ENCODE measurements at regions not wholly inside any gene's neighbourhood (a gene's known extent, or its start where the extent isn't known, plus 50 kb on each side); places are given as distances from the start of the nearest gene placed in this dataset.

- Mint-ChIP-seq H3K4me3 (no peak overlapping the region), H3K9me3 (no peaks in the 10 kb centered on the region), H3K27ac (no peak overlapping the region), H3K4me1 (peaks cover 10% of the 10 kb centered on the region), H3K36me3 (no peaks in the 10 kb centered on the region)
- ATAC-seq = no peak
- DNase-seq (ENCODE audit: low spot score in 2 of 2) = no peak
Measured at GRCh38 chr17:77593081-77593480, 365.4 kb upstream of the TNRC6C start.

- no peak for DNase-seq (ENCODE audit: low spot score in 2 of 2)
- peak; percentile 89 for ATAC-seq
- Mint-ChIP-seq H3K36me3 (no peaks in the 10 kb centered on the region), H3K4me1 (peaks cover 10% of the 10 kb centered on the region), H3K27ac (no peak overlapping the region), H3K9me3 (no peaks in the 10 kb centered on the region), H3K4me3 (no peak overlapping the region)
Measured at GRCh38 chr17:77594416-77595209, 363.9 kb upstream of the TNRC6C start.

- no peaks in the 10 kb centered on the region for H3K36me3 Mint-ChIP-seq
- peaks cover 10% of the 10 kb centered on the region for H3K4me1 Mint-ChIP-seq
- no peaks in the 10 kb centered on the region for H3K9me3 Mint-ChIP-seq
- ATAC-seq = no peak
- H3K4me3 Mint-ChIP-seq = no peak overlapping the region
- no peak overlapping the region for H3K27ac Mint-ChIP-seq
- no peak for DNase-seq (ENCODE audit: low spot score in 2 of 2)
Measured at GRCh38 chr17:77596491-77597417, 361.7 kb upstream of the TNRC6C start.

- Mint-ChIP-seq H3K36me3 (no peaks in the 10 kb centered on the region), H3K27ac (no peak overlapping the region), H3K4me1 (peaks cover 10% of the 10 kb centered on the region), H3K9me3 (no peaks in the 10 kb centered on the region), H3K4me3 (no peak overlapping the region)
- no peak for DNase-seq (ENCODE audit: low spot score in 2 of 2)
- no peak for ATAC-seq
Measured at GRCh38 chr17:77597418-77598240, 360.9 kb upstream of the TNRC6C start.

GRCh38 chr17:77598241-77598620 lies 360.3 kb upstream of the TNRC6C start:
- Mint-ChIP-seq H3K36me3 (no peaks in the 10 kb centered on the region), H3K9me3 (no peaks in the 10 kb centered on the region), H3K4me1 (peaks cover 10% of the 10 kb centered on the region), H3K27ac (no peak overlapping the region), H3K4me3 (no peak overlapping the region)
- no peak for DNase-seq (ENCODE audit: low spot score in 2 of 2)
- no peak for ATAC-seq

GRCh38 chr17:77599699-77600098 lies 358.8 kb upstream of the TNRC6C start:
- DNase-seq (ENCODE audit: low spot score in 2 of 2) = no peak
- H3K36me3 Mint-ChIP-seq = no peaks in the 10 kb centered on the region
- H3K9me3 Mint-ChIP-seq = no peaks in the 10 kb centered on the region
- H3K4me1 Mint-ChIP-seq = peaks cover 6% of the 10 kb centered on the region
- H3K4me3 Mint-ChIP-seq = no peak overlapping the region
- no peak for ATAC-seq
- H3K27ac Mint-ChIP-seq = no peak overlapping the region

GRCh38 chr17:77600346-77600745 lies 358.2 kb upstream of the TNRC6C start:
- no peaks in the 10 kb centered on the region for H3K9me3 Mint-ChIP-seq
- ATAC-seq = no peak
- DNase-seq (ENCODE audit: low spot score in 2 of 2) = no peak
- H3K36me3 Mint-ChIP-seq = no peaks in the 10 kb centered on the region
- H3K4me1 Mint-ChIP-seq = no peaks in the 10 kb centered on the region
- no peak overlapping the region for H3K27ac Mint-ChIP-seq
- H3K4me3 Mint-ChIP-seq = no peak overlapping the region

GRCh38 chr17:77601054-77601979 lies 357.2 kb upstream of the TNRC6C start:
- DNase-seq (ENCODE audit: low spot score in 2 of 2) = no peak
- no peak overlapping the region for H3K4me3 Mint-ChIP-seq
- H3K9me3 Mint-ChIP-seq = no peaks in the 10 kb centered on the region
- H3K4me1 Mint-ChIP-seq = no peaks in the 10 kb centered on the region
- H3K27ac Mint-ChIP-seq = no peak overlapping the region
- ATAC-seq = no peak
- no peaks in the 10 kb centered on the region for H3K36me3 Mint-ChIP-seq

GRCh38 chr17:77602062-77602746 lies 356.3 kb upstream of the TNRC6C start:
- ATAC-seq = no peak
- DNase-seq (ENCODE audit: low spot score in 2 of 2) = no peak
- Mint-ChIP-seq H3K9me3 (no peaks in the 10 kb centered on the region), H3K27ac (no peak overlapping the region), H3K4me3 (no peak overlapping the region), H3K36me3 (no peaks in the 10 kb centered on the region), H3K4me1 (no peaks in the 10 kb centered on the region)

GRCh38 chr17:77602883-77603640 lies 355.4 kb upstream of the TNRC6C start:
- DNase-seq (ENCODE audit: low spot score in 2 of 2) = no peak
- no peak for ATAC-seq
- H3K4me1 Mint-ChIP-seq = no peaks in the 10 kb centered on the region
- H3K36me3 Mint-ChIP-seq = no peaks in the 10 kb centered on the region
- H3K4me3 Mint-ChIP-seq = no peak overlapping the region
- H3K27ac Mint-ChIP-seq = no peak overlapping the region
- no peaks in the 10 kb centered on the region for H3K9me3 Mint-ChIP-seq

- Mint-ChIP-seq H3K36me3 (no peaks in the 10 kb centered on the region), H3K4me1 (peaks cover 7% of the 10 kb centered on the region), H3K4me3 (no peak overlapping the region), H3K27ac (no peak overlapping the region), H3K9me3 (no peaks in the 10 kb centered on the region)
- DNase-seq (ENCODE audit: low spot score in 2 of 2) (no peak), ATAC-seq (no peak)
Measured at GRCh38 chr17:77604301-77604972, 354.1 kb upstream of the TNRC6C start.

- DNase-seq (ENCODE audit: low spot score in 2 of 2) (no peak), ATAC-seq (no peak)
- no peaks in the 10 kb centered on the region for H3K36me3 Mint-ChIP-seq
- no peak overlapping the region for H3K27ac Mint-ChIP-seq
- H3K9me3 Mint-ChIP-seq = no peaks in the 10 kb centered on the region
- H3K4me3 Mint-ChIP-seq = no peak overlapping the region
- H3K4me1 Mint-ChIP-seq = peaks cover 12% of the 10 kb centered on the region
Measured at GRCh38 chr17:77604973-77605313, 353.6 kb upstream of the TNRC6C start.

Measured in stimulated activated effector memory CD8-positive, alpha-beta T cell treated with anti-CD3 and anti-CD28 coated beads, Interleukin-12 subunit alpha, Interleukin-12 subunit beta, amount 100 ng/mL, for 72 hours (primary cell).